ENCODE measurements at regions not wholly inside any gene's neighbourhood (a gene's known extent, or its start where the extent isn't known, plus 50 kb on each side); places are given as distances from the start of the nearest gene placed in this dataset.

DNA sequence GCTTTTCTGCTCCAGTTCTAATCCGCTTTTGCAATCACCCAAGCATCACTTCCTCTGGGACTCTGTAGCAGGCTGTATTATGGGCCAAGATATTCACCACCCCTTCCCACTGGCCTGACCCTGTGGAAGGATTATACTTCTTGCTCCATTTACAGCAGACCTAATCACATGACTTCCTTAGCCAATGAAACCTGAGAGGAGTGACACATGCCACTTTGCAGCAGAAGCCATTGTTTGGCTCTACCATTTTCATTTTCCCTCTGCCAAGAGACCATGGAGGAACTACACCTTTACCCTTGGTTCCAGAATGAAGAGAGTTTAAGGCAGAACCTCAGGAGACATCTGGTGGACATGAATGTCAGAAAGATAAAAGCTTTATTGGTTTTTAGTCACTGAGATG lies 134.9 kb upstream of the HSD17B12 start:
- no peak for DNase-seq (ENCODE audit: low read depth in 2 of 2)

DNA sequence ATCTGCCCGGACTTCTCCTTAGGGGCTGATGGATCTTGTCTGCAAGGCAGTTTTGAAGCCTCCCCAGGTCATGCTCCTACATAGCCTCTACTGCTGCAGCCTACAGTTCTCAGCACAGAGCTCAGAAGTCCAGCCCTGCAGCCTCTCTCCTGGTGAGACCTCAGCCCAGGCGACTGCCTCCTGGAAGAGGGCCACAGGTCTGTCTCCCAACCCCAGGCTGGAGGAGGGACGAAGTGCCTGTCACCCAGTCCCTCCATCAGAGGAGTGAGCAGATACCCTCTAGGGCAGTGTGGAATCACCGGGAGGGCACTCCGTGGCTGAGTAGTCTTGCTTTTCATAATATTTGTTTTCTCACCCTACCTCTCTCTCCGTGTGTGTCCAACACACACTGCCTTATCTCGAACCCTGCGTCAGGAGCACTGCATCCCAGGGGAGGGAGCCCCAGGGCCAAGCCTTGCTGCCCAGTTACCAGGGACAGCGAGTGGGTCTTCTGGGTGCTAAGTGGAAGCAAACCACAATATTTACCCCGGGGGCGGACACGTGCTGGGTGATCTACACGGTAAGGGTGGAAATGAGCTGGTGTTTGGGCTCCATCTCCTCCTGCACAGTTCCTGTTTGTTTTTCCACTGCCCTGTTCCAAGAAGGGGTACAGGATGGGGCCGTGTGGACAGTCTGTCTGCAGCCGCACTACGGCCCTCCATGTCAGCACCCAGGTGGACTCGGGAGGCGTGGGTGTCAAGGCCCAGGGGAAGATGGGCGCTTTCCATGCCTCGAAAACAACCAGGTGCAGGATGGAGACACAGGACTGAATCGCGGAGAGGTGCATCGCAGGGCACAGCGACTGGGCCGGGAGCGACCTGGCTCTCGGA lies 133.7 kb upstream of the HSD17B12 start:
- no peak for DNase-seq (ENCODE audit: low read depth in 2 of 2)

DNA sequence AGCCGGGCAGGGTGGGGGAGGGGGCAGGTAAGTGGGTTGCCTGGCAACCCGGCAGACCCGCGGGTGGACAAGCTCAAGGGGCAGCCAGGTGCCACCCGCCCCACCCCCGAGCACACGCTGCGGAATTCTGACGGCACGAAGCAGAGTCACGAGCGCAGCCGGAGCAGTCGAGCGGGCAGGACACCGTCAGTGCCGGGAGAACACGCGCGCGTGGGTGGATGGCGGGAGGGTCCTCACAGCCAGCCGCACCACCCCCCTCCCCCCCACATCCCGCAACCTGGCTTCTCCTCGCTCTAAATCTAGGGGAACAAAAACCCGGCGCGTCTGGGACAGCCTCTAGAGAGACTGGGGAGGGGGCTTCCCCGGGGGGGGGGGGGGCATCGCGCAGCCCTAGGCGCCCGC lies 133.1 kb upstream of the HSD17B12 start:
- DNase-seq (ENCODE audit: low read depth in 2 of 2) = no peak

DNA sequence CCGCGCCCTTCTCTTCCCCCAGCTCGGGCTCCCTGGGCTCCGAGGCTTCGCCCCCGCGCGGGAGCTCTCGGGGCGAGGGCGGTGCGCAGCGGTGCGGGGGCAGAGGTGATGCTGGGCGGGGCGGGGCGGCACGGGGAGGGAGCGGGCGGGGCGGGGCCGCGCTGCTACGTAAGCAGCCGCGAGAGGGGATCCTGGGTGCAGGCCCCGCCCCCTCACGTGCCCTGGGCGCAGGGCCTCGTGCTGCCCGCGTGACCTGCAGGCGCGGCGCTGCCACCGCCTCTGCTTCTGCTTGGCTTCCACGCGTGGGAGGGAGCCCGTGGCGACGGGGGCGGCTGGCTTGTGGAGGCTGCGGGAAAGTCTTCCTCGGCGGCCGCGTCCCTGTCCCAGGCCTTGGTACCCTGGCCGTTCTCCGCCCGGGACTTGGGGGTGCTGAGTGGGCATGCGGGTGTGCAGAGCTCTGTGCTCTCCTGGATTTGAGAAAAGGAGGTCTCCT lies 132.6 kb upstream of the HSD17B12 start:
- no peak for DNase-seq (ENCODE audit: low read depth in 2 of 2)

DNA sequence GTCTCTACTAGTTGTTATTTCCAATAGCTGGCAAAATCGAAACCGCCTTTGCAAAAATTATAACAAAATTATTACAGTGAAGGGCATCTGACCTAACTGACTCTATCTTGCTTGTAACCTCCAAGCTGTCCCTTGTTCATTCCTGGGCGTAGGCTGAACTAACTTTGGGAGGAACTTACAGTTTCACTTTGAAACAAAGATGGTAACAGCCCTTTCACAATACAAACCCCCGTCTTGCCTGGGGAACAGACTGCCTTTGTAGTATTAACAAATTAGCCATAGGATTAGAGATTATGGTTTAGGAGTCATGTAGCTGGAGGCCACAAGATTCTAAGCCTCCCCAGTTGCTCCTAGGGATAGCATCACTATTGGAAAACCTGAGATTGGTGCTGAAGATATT lies 131.6 kb upstream of the HSD17B12 start:
- no peak for DNase-seq (ENCODE audit: low read depth in 2 of 2)

DNA sequence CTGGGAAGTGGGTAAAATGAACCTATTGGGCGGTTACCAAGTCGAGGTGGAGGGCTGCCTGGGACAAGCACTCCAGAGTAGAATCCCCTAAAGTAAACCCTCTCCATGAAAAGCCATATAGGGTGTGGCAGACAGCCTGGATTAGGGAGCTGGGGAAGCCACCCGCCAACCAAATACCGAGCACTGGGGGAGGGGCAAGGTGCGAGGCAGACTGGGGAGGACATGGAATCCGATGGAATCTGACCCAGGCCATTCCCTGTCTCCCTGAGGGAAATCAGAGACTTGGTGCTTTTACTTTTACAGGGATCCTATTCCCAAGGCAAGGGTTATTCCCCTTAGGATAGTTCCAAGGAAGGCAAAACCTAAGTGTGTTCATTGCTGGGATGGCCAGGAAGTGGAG lies 130.9 kb upstream of the HSD17B12 start:
- no peak for DNase-seq (ENCODE audit: low read depth in 2 of 2)

DNA sequence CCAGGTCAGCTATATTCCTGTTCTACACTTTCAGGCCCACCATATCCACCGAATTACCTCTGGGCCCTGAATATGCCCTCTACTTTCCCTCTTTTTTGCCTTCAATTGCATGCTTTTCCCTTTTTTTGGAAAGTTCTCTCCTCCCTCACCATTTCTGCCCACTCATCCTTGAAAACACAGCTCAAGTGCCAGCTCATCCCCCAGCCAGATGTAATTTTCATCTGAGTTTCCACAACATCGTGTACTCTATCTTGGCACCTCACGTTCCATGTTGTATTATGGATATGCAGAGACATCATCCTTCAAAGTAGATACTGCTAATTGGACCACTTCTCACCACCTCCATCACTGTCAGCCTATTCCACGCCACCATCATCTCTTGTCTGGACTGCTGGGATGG lies 129.8 kb upstream of the HSD17B12 start:
- DNase-seq (ENCODE audit: low read depth in 2 of 2) = no peak

DNA sequence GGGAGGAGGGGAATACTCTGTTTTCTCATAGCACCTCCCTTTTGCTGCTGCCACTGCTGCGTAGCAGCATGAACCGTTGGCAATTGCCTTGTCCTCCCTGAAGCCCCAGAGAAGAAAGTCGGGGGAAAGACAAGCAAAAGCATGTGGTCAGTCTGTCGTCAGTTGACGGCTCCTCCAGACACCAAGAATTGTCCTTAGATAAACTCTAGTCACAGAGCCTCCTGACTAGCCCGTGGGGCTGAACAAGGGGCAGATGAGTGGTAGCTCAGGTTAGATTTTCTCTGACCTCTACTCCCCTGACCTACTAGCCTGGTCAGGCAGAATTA lies 126.4 kb upstream of the HSD17B12 start:
- no peak for DNase-seq (ENCODE audit: low read depth in 2 of 2)

DNA sequence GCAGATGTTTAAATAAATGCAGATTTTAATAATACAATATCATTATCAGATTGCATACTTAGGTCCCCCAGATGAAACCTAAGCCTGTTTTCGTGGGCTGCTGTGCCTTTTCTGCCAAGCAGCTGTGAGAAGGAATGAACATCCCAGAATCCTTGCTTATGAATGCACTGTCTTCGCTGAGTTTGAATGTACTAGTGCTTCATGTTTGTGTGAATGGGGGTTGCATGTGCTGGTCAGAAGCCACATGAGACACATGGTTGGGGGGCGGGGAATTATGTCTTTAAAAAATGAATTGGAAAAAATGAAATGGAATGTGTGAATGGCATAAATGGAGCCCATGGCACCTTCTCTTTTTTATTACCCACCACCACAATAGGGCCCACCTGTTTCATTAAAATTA lies 125.4 kb upstream of the HSD17B12 start:
- DNase-seq (ENCODE audit: low read depth in 2 of 2) = no peak

DNA sequence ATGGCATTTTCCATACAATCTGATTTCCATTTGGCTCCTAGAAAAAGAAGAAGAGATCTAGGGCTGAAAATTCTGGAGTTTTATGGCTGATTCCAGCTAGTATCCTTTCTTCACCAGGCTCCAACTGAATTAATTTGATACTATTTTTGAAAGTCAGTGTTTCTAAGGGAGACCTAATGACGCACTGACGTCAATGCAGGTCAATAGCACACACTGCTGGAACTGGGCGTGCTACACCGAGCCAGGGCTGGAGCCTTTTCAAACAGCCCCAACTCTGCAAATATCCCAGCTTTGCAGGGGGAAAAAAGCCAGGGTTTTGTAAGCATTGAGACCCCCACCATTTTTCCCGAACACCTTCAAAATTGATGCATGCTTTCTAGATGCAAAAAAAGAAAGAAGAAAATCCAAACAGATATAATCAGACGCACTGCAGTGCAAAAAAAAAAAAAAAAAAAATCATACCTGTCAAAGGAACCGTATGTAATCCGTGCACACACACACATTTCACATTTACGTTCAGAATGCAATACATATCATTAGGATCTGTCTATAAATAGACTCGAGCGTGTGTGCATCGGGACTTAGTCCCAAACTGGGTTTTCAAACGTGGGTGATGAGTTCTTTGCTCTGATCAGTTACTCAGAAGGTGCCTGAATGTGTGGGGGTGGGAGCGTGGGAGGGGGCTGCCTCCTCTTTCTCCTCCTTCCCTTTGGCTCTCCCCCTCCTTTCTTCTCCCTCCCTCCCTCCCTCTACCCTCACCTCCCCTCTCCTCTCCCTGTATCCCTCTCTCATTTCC lies 124.5 kb upstream of the HSD17B12 start:
- DNase-seq (ENCODE audit: low read depth in 2 of 2) = no peak

DNA sequence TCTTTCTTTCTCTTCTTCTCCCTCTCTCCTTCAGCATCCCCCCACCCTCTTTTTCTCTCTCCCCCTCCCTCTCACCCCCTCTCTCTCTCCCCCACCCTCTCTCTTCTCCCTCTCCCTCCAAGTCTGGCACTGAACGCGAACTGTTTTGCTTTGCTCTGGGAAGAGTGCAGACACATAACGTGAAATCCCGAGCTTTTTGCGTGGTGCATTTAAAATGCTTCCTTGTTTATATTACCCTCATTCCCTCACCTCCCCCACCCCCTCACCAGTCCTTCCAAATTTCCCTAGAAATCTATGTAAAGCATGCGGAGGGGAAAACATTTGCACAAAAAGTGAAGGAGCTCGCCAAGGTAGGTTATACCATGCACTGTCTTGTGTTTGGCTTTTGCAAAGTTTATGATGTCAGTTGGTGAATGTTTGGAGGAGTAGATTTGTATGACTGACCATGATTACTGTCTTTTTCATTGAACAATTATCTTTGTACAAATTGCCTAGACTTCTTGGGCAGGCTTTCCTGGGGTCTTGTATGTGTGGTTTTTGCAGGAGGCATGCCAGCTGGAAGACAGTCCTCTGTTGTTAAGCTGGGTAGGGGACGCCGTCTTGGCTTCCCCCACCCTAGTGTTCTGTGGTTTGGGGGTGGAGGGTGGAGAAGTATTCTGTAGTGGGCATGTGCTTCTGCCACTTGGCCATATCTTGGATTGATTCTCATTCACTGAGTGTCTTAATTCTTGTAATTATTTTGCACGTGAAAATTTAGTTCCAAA lies 123.7 kb upstream of the HSD17B12 start:
- DNase-seq (ENCODE audit: low read depth in 2 of 2) = no peak

DNA sequence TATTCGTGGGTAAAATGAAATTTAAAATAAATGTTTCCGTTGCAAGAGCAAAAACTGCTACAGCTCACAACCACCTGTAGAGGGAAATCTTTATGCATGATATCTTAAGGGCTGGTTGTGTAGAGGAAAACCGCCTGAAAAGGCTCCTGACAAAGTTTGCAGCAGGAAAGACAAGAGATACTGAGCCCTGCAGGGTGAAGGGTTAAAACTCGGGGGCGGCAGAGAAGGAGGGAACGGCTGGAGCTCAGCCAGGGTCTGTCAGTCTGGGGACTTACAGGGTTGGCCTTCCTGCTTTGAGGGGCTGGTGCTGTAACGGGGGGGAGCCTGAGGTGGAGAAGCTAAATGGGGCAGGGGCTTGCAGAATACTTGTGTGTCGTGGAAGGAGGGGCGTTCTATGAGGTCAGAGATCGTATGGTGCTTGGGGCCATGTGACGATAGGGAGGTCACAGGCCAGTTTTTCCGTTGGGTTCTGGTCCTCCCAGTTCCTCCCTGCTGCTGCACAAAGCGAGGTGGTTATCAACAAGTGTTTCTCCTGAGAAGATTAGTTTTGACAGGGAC lies 122.9 kb upstream of the HSD17B12 start:
- no peak for DNase-seq (ENCODE audit: low read depth in 2 of 2)

DNA sequence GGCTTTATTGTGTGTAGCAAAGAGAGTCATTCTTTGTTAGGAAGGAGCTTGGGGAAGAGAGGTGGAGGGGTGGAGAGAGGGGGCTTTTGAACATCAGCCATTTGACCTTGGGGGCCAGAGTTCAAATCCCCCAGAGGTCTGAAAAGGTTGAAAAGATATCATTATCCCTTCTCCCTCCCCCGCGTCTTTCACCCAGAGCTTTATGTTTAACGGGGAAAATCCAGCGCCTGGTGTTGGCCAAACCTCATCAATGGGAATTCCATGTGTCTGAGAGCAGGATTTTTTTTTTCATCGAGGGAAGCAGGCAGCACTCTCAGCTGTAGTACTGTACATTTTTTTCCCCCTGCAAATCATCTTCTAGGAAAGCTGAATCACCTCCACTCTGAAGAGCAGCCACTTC lies 122.4 kb upstream of the HSD17B12 start:
- no peak for DNase-seq (ENCODE audit: low read depth in 2 of 2)

DNA sequence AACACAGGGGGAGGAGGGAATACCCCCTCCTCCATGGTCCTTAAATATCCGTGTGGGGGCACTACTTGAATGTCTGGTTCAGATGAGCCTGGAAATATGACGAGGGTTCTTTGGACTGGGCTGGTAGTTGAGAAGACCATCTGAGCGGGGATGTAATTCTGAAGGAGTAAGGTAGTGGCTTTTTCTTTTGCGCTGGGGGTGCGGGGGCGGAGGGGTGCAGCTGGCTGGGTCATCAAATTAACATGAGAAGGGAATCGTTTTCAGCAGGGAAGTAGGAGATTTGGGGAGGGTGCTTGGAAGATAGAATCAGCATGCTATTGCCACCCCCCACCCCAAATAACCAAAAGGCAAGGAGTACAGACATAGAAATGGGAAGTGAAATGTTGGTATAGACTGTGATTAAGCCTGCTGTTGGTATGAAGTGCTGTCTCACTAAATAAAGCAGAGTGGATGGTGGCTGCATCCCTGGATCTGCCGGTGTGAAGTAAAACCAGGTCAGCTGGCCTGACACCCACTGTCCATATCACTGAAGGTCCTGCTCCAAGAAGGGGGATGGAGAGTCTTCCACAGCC lies 121.9 kb upstream of the HSD17B12 start:
- no peak for DNase-seq (ENCODE audit: low read depth in 2 of 2)

DNA sequence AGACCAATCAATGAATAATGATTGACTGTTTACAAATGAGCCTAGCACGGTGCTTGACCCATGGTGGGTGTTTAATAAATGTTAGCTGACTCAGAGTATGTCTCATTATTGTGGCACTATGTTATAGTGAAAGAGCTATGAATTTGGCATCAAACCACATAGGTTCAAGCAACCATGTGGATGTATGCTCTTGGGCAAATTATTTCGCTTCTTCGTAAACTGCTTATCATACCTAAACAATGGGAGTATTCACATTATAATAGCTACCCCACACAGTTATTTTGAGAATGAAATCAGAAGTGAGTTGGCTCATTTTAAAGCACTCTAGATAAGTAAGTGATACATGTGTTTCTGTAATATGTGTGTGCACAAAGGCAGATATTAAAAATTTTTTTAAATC lies 118.7 kb upstream of the HSD17B12 start:
- DNase-seq (ENCODE audit: low read depth in 2 of 2) = no peak

DNA sequence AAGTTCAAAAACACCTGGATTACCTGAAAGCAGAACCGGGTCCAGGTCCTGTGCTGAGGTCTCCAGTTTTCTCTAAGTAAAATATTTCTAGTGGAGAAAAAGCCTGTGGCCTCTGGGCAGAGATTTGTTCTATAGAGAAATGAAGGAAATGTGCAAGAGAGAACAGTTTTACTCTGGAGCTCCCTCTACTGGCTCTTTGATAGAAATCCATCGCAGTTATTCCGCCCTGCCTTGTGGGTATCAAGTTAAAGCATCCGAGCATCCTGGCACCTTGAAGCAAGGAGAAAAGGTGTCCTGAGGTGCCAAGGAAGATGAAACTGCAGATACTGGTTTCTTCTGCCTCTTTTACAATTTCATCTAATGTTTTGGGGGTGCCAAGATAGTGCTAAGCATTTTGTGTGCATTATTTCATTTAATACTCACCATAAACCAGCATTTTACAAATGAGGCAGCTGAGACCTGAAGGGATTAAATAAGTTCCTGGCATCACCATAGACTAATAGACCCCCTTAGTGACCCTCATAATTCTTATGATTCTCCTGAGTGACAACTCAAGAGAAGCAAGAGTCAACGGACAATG lies 113.1 kb upstream of the HSD17B12 start:
- DNase-seq (ENCODE audit: low read depth in 2 of 2) = no peak

DNA sequence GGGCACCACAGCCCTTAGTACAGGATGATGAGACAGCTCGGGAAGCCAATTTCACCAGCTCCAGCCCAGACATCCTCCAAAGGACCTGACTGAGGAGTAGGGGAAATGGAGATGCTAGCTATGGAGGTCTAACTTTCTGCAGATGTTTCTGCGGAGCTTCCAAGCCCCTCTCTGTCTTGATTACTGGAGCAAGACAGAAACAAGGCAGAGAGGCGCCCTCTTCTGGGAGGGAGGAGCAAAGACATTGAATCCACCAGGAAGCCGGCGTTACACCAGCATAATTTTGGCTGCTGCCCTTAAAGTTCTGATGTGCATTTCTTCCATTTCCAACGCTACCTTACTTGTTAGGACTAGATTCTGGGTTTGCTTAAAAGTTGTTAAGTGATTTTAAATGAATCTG lies 107.3 kb upstream of the HSD17B12 start:
- DNase-seq (ENCODE audit: low read depth in 2 of 2) = no peak

DNA sequence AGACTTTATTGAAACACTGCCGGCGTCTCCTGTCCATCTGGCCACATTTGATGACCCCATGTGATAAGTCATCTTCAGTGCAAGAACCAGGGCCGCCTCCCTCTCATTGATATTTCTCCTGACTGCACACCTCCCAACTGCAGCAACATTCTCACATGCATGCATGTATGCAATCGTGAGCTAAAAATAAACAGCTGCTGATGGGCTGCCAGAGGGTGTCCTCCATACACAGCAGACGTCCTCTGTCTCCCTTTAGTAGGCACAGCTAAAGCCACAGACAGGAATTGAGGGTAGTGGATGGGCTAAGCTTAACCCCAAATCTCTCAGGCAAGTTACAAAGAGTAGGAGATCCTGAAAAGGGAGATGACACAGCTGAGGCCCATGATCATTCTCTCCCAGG lies 106.7 kb upstream of the HSD17B12 start:
- DNase-seq (ENCODE audit: low read depth in 2 of 2) = no peak

DNA sequence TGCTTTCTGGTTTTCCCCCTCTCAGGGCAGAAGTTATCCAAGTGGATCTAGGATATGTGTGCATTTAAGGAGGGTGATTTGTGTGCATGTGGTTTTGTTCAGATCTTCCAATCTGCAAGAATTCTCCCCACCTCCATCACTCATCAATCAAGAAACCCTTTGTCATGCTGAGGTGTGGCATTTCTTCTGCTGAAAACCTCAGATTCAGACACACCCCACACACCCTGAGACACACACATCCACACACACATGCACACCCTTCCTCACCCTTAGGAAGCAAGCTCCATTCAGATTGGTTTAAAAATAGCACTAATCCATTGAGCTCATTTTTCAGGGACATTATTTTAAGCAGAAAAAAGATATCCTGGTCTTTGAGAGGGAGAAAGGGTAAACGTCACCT lies 106.1 kb upstream of the HSD17B12 start:
- no peak for DNase-seq (ENCODE audit: low read depth in 2 of 2)

DNA sequence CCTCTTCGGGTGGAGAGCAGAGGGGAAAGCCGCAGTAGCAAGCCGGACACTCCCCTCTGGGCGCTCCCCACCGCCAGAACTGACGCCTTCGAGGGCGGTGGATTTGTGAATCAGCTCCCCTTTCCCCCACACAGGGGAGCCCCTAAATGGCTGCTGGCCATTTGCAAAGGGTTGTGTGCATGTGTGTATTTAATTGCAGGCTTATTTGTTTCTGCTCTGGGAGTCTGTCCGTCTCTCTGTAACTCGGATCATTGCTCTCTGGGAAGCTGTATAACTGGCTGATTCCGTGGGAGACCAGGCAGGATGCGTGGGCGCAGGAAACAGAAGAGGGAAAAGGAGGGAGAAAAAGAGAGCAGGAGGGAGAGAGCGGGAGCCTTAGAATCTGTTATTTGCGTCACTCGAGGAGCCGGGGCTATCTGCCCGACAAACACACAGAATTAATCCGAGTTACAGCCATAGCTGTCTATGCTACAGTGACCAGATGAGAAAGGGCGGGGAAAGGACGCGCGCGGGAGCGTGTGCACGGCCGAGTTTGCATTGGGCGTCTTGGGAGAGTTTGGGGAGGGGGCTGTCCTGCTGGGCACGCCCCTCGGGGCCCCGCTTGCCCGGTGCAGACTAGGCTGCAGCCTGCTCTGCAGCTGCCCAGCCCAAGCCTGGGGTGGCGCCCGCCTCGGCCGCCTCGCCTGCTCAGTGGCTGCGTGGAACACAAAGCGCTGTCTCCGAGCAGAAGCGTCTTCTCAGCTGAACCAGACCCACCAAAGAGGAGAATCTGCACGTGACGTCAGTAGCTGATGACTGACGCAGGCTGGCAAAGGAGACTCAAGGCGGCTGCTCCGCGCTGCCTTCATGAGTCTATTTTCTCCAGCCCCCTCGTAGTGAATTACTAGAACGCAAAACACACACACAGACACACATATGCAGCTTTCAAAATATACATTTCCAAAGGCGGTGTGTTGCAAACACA lies 105.3 kb upstream of the HSD17B12 start:
- DNase-seq (ENCODE audit: low read depth in 2 of 2) = no peak
